Right cardiac atrium (tissue), 5 donors: ENCODE measurements at regions not wholly inside any gene's neighbourhood (a gene's known extent, or its start where the extent isn't known, plus 50 kb on each side); places are given as distances from the start of the nearest gene placed in this dataset.
"Not testable (repeated sequence)": the region's sequence is repeated elsewhere in the genome, so short reads cannot be mapped to it uniquely, and the experiment has no call there.

Experiments
- ATAC-seq, 2 donors: fragments of 200-7000 bp; cut with Tn5 transposase; one replicate each; pipeline versions ENCODE4 v1.8.0 to v1.9.1; 2020; ENCODE audit warnings: moderate library complexity in 2 of 2, mild to moderate bottlenecking in 1 of 2
- DNase-seq, 3 donors: peaks; one replicate each; pipeline ENCODE4 v3.0.0-alpha.2; 2020
- H3K27ac ChIP-seq: one replicate; pipeline ENCODE4 v1.5.1; 2013; ENCODE audit warnings: mild to moderate bottlenecking, low read length, control low read depth, moderate library complexity
- H3K27me3 ChIP-seq: one replicate; pipeline ENCODE4 v1.6.1; 2013; ENCODE audit not compliant: control insufficient read depth, insufficient read depth
- H3K4me1 ChIP-seq: one replicate; pipeline ENCODE4 v1.6.1; 2013; ENCODE audit warnings: low read length; ENCODE audit not compliant: control insufficient read depth, insufficient read depth
- H3K4me3 ChIP-seq: one replicate; pipeline ENCODE4 v1.5.1; 2013; ENCODE audit warnings: low read length, control low read depth
- H3K9me3 ChIP-seq: one replicate; pipeline ENCODE4 v1.6.1; 2013; ENCODE audit warnings: low read length; ENCODE audit not compliant: control insufficient read depth
- WGBS: extraction: QIAGEN DNeasy Blood & Tissue Kit; methylation state at CpG from one replicate; pipeline ENCODE4 v1.1.7; 2013; 5-methylcytosine and 5-hydroxymethylcytosine counted together
- intact Hi-C, 4 donors: fragments of 100-400 bp; cut with DNase I; formaldehyde crosslinking; loops; one replicate each; pipeline versions ENCODE4 v1.11.0 to v1.14.0; 2022 to 2023
- donor health status: healthy with polysubstance abuse.
- donor health status: DM: no; HTN: yes; CAD: no.
- donor health status: DM: no; HTN: no; CAD: no.
- donor health status: DM: no; HTN: yes; CAD: no; lungs with severe emphysema.
- donor health status: DM: yes; HTN: yes; CAD: no.

- no peaks in the 10 kb centered on the region for H3K9me3 ChIP-seq
- intact Hi-C loops = no loop called here
- DNase-seq (no peak), ATAC-seq (no peak)
- no peaks in the 10 kb centered on the region for H3K27me3 ChIP-seq
- no peak overlapping the region for H3K4me3 ChIP-seq
- no peaks in the 10 kb centered on the region for H3K4me1 ChIP-seq
- 64% methylated on average over 5 of the region's 5 CpGs for WGBS
- no peak overlapping the region for H3K27ac ChIP-seq
Measured at GRCh38 chr12:30533558-30534265, 162.0 kb downstream of the IPO8 start.

DNA sequence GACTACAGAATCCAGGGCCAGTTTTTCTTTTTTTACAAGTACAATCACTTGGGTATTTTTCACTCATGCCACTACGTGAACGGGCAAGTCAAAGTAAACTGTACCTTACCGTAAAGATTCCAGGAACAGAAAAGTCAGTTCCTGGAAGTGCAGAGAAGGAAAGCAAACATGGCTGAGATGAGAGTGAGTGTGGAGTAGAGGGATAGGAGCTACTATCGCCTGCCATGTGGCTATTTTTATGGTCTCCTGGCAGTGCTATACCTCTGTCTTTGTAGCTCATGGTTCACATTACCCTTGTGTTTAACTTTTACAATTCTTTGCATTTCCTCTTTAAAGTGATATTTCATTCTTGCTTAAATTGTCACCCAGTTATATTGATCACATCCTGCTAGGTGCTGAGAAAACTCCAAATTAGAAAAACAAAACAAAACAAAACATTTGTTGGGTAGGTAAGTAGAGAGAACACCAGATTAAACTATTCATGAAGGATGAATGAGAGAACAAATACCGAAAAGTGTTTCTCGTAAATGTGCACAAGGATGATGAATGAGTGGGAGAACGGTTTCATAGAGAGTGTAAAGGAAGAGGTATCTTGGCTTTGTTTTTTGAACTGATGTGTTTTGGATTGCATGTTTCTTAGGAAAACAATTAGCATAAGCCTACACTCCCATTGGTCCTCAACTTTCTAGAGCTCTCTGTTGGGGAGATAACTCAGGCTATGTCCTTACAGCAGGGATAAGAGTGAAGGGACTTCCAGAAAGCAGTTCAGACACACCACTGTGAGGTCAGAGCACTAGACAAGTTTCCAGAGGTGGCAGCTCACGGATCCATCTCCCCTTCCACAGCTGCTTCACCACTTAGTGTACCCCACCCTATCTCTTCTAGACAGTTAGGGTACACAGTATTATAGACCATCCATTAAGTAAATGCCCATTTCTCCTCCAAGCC, 163.7 kb downstream of the IPO8 start:
- Histone ChIP-seq H3K4me1 (no peaks in the 10 kb centered on the region), H3K27ac (no peak overlapping the region), H3K9me3 (no peaks in the 10 kb centered on the region), H3K27me3 (no peaks in the 10 kb centered on the region), H3K4me3 (no peak overlapping the region)
- intact Hi-C loops = no loop called here
- DNase-seq (no peak), ATAC-seq (no peak)
- WGBS = 91% methylated on average over 8 of the region's 8 CpGs

DNA sequence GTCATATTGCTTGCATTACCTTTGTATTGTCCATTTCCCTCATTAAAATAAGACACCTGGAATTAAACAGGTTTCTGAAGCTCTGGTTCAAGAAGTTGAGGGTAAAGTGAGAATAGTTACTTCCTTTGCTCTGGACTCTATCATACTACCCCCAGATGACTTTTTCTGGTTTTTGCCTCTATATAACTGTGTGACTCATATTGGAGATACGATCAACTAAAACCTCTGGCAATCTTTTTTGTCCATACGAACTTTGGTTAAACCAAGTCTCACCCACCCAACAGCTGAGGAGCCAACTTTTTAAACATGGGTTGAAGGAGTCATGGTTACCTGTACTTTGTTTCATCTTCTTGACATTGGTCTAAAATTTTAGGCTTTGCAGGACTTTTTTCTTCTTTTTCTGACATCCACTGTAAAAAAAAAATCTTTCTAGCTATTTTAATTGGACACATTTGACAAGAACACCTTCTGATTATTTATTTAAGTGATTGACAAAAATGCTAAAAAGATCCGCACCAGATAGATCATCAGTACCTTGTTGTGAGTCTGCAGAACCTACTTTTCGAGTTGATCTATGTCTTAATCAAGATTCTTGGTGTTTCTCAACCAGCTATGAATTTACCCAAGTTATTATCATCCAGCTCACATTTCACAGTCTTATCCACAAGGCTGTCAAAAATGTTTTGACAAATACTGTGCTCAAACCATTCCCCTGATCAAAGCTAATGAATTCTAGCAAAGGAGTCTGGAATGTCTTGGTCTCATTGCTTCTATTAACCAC, 166.0 kb downstream of the IPO8 start:
- 77% methylated on average over 4 of the region's 4 CpGs for WGBS
- Histone ChIP-seq H3K27me3 (no peaks in the 10 kb centered on the region), H3K4me1 (no peaks in the 10 kb centered on the region), H3K9me3 (no peaks in the 10 kb centered on the region), H3K27ac (no peak overlapping the region), H3K4me3 (no peak overlapping the region)
- no peak for ATAC-seq
- intact Hi-C loops = no loop called here
- no peak for DNase-seq

GRCh38 chr12:30525171-30525570, 170.5 kb downstream of the IPO8 start:
- no peak for ATAC-seq
- WGBS = 55% methylated on average over 4 of the region's 4 CpGs

GRCh38 chr12:30520285-30520684, 175.4 kb downstream of the IPO8 start:
- H3K27ac ChIP-seq, H3K4me1 ChIP-seq, intact Hi-C loops, H3K9me3 ChIP-seq, H3K4me3 ChIP-seq, DNase-seq, H3K27me3 ChIP-seq, ATAC-seq: not testable (repeated sequence)
- WGBS = 67% methylated on average over 3 of the region's 4 CpGs

More at GRCh38 chr12:30525171-30525570, 170.5 kb downstream of the IPO8 start:
- H3K4me3 ChIP-seq = no peak overlapping the region
- no peak overlapping the region for H3K27ac ChIP-seq
- no peaks in the 10 kb centered on the region for H3K27me3 ChIP-seq
- no peaks in the 10 kb centered on the region for H3K4me1 ChIP-seq
- intact Hi-C loops = no loop called here
- no peaks in the 10 kb centered on the region for H3K9me3 ChIP-seq
- DNase-seq = no peak

GRCh38 chr12:30519535-30519934, 176.1 kb downstream of the IPO8 start:
- no peaks in the 10 kb centered on the region for H3K9me3 ChIP-seq
- no peak overlapping the region for H3K27ac ChIP-seq
- ATAC-seq = no peak
- H3K27me3 ChIP-seq = no peaks in the 10 kb centered on the region
- DNase-seq = no peak
- H3K4me3 ChIP-seq = no peak overlapping the region
- WGBS = 75% methylated on average over 6 of the region's 6 CpGs
- H3K4me1 ChIP-seq = no peaks in the 10 kb centered on the region
- intact Hi-C loops = loop anchor here in 1 of 4 donors (10.0 kb wide), 1 partner anchor 215 kb away; no protein-coding TSS in a partner anchor

GRCh38 chr12:30517320-30517719, 178.3 kb downstream of the IPO8 start:
- ATAC-seq (peak; percentile 36 to 48), DNase-seq (no peak)
- Histone ChIP-seq H3K4me1 (no peaks in the 10 kb centered on the region), H3K9me3 (no peaks in the 10 kb centered on the region), H3K27ac (no peak overlapping the region), H3K4me3 (no peak overlapping the region), H3K27me3 (no peaks in the 10 kb centered on the region)
- intact Hi-C loops = loop anchor here in 1 of 4 donors (10.0 kb wide), 1 partner anchor 213 kb away; no protein-coding TSS in a partner anchor
- WGBS = 38% methylated on average over 1 of the region's 1 CpG

GRCh38 chr12:30515351-30515750, 180.3 kb downstream of the IPO8 start:
- 32% methylated on average over 2 of the region's 2 CpGs for WGBS
- Histone ChIP-seq H3K27ac (no peak overlapping the region), H3K27me3 (no peaks in the 10 kb centered on the region), H3K4me3 (no peak overlapping the region), H3K9me3 (no peaks in the 10 kb centered on the region), H3K4me1 (no peaks in the 10 kb centered on the region)
- intact Hi-C loops = loop anchor here in 1 of 4 donors (10.0 kb wide), 1 partner anchor 211 kb away; no protein-coding TSS in a partner anchor
- DNase-seq = no peak
- no peak for ATAC-seq

- Histone ChIP-seq H3K4me3 (no peak overlapping the region), H3K27me3 (no peaks in the 10 kb centered on the region), H3K4me1 (no peaks in the 10 kb centered on the region), H3K27ac (no peak overlapping the region), H3K9me3 (no peaks in the 10 kb centered on the region)
- intact Hi-C loops = loop anchor here in 1 of 4 donors (10.0 kb wide), 1 partner anchor 210 kb away; no protein-coding TSS in a partner anchor
- WGBS = 55% methylated on average over 5 of the region's 5 CpGs
- ATAC-seq (no peak), DNase-seq (no peak)
Measured at GRCh38 chr12:30514666-30515065, 181.0 kb downstream of the IPO8 start.

- intact Hi-C loops = no loop called here
- 86% methylated on average over 4 of the region's 4 CpGs for WGBS
- H3K27ac ChIP-seq = no peak overlapping the region
- ATAC-seq (no peak), DNase-seq (no peak)
- H3K4me1 ChIP-seq = peaks cover 3% of the 10 kb centered on the region
- no peaks in the 10 kb centered on the region for H3K27me3 ChIP-seq
- H3K9me3 ChIP-seq = no peaks in the 10 kb centered on the region
- H3K4me3 ChIP-seq = no peak overlapping the region
Measured at GRCh38 chr12:30508205-30508967, 187.3 kb downstream of the IPO8 start.
